GM23248 (cell line): ENCODE measurements at regions not wholly inside any gene's neighbourhood (a gene's known extent, or its start where the extent isn't known, plus 50 kb on each side); places are given as distances from the start of the nearest gene placed in this dataset.
"Not testable (repeated sequence)": the region's sequence is repeated elsewhere in the genome, so short reads cannot be mapped to it uniquely, and the experiment has no call there.

Source experiments
- EZH2 ChIP-seq: fragments of 200-600 bp; sonication (generic); IDR thresholded peaks from 2 replicates; pipeline ENCODE4 v1.6.1; 2018; ENCODE audit warnings: antibody characterized with exemption, mild to moderate bottlenecking; ENCODE audit not compliant: insufficient read depth, poor library complexity, severe bottlenecking
- EZH2phosphoT487 ChIP-seq: fragments of 200-600 bp; sonication (generic); IDR thresholded peaks from 2 replicates; pipeline ENCODE4 v1.6.1; 2018; ENCODE audit warnings: antibody characterized with exemption, moderate library complexity, mild to moderate bottlenecking, low read depth; ENCODE audit not compliant: insufficient read depth

- not testable (repeated sequence) for TF ChIP-seq EZH2, EZH2phosphoT487
These were observed 83.3 kb upstream of the NBPF26 start for GRCh38 chr1:120640261-120641013.
